ENCODE measurements at regions not wholly inside any gene's neighbourhood (a gene's known extent, or its start where the extent isn't known, plus 50 kb on each side); places are given as distances from the start of the nearest gene placed in this dataset.

DNA sequence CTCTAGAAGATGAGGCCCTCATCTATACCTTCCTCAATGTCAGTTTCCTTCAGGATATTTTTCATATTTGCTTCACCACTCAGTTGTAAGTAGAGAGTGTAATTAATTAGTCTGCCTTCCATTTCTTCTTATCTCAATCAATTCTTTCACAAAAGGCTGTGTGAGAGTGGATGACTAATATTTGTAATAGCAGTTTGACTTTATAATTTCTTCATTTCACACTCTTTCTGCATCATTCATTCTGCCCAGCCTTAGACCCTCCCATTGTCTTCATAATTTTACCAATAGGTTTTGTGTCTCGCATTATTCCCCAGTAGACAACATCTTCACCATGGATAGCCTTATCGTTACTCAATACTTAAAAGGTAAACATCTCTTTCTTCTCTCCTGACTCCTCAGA, 1239.3 kb upstream of the MAP3K7 start:
- no peak overlapping the region for H3K27ac ChIP-seq (ENCODE audit: low read length)
- no CpG with 5 or more reads among the region's 2 CpGs for WGBS (ENCODE audit: insufficient coverage, insufficient read length)
- H3K36me3 ChIP-seq (ENCODE audit: control insufficient read depth, insufficient read depth, low read length): no peaks in the 10 kb centered on the region
- no peaks in the 10 kb centered on the region for H3K9me3 ChIP-seq (ENCODE audit: control insufficient read depth, insufficient read depth, low read length)
- H3K4me1 ChIP-seq (ENCODE audit: control insufficient read depth, insufficient read depth, low read length): no peaks in the 10 kb centered on the region
- no peak overlapping the region for H3K4me3 ChIP-seq (ENCODE audit: low read length)
- H3K27me3 ChIP-seq (ENCODE audit: control insufficient read depth, insufficient read depth, low read length): no peaks in the 10 kb centered on the region
- no peak for DNase-seq (ENCODE audit: low read depth, low spot score)

DNA sequence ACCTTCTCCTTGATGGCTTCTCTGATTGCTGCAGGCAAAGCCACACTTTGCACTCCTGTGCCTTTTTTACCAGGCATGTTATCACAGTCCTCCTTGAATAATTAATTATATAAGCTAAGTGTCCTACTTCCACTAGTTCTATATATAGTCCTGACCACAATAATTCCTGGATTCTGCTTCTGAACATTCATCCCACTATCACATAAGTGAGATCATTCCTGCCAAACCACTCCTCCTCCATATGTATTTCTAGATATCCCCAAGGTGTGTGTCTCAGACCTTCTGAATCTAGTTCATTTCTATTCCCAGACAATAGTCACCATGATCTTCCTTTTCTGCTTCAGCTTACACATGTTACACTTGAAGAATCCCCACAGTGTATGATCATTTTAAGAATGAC, 1237.5 kb upstream of the MAP3K7 start:
- Histone ChIP-seq H3K27me3 (ENCODE audit: control insufficient read depth, insufficient read depth, low read length) (no peaks in the 10 kb centered on the region), H3K9me3 (ENCODE audit: control insufficient read depth, insufficient read depth, low read length) (no peaks in the 10 kb centered on the region), H3K4me3 (ENCODE audit: low read length) (no peak overlapping the region), H3K36me3 (ENCODE audit: control insufficient read depth, insufficient read depth, low read length) (no peaks in the 10 kb centered on the region), H3K4me1 (ENCODE audit: control insufficient read depth, insufficient read depth, low read length) (no peaks in the 10 kb centered on the region), H3K27ac (ENCODE audit: low read length) (no peak overlapping the region)
- DNase-seq (ENCODE audit: low read depth, low spot score): no peak

DNA sequence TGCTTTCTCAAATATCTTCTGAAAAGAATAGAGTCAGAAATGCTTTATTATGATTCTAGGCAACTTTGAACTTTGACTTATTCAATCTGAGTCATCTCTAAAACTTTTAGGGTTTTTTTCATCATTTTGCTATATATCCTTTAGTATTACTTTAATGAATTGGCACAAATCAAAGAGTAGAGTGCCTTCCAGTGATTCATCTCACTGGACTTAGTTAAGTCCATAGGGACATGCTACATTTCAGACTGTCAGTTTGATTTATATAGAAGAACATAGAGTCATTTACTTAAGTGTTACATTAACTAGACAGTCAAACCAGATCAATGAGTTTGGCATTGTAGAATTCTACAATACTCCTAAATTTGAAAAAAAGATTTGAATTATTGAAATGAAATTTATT, 1235.7 kb upstream of the MAP3K7 start:
- Histone ChIP-seq H3K4me1 (ENCODE audit: control insufficient read depth, insufficient read depth, low read length) (no peaks in the 10 kb centered on the region), H3K9me3 (ENCODE audit: control insufficient read depth, insufficient read depth, low read length) (no peaks in the 10 kb centered on the region), H3K4me3 (ENCODE audit: low read length) (no peak overlapping the region), H3K36me3 (ENCODE audit: control insufficient read depth, insufficient read depth, low read length) (no peaks in the 10 kb centered on the region), H3K27me3 (ENCODE audit: control insufficient read depth, insufficient read depth, low read length) (no peaks in the 10 kb centered on the region), H3K27ac (ENCODE audit: low read length) (no peak overlapping the region)
- DNase-seq (ENCODE audit: low read depth, low spot score): no peak

DNA sequence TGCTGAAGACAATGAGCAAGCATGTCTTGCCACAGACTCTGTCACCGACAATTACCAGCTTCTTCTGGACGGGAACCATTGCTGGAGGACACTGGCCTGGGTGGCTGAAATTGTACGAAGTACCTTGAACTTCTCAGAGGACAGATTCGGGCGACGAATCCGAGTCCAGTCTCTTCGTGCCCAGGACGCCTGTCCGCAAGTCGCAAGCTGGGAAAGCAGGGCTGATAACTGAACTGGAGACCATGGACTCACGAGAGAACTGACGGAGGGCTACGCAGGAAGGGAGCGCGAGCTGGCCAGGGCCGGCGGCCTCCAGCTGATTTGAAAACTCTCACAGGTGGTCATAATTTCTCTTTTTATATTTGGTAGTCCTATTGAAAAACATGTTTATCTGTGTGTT, 1229.5 kb upstream of the MAP3K7 start:
- Histone ChIP-seq H3K9me3 (ENCODE audit: control insufficient read depth, insufficient read depth, low read length) (no peaks in the 10 kb centered on the region), H3K36me3 (ENCODE audit: control insufficient read depth, insufficient read depth, low read length) (no peaks in the 10 kb centered on the region), H3K4me1 (ENCODE audit: control insufficient read depth, insufficient read depth, low read length) (no peaks in the 10 kb centered on the region), H3K4me3 (ENCODE audit: low read length) (no peak overlapping the region), H3K27me3 (ENCODE audit: control insufficient read depth, insufficient read depth, low read length) (no peaks in the 10 kb centered on the region), H3K27ac (ENCODE audit: low read length) (no peak overlapping the region)
- no CpG with 5 or more reads among the region's 18 CpGs for WGBS (ENCODE audit: insufficient coverage, insufficient read length)
- DNase-seq (ENCODE audit: low read depth, low spot score): no peak

DNA sequence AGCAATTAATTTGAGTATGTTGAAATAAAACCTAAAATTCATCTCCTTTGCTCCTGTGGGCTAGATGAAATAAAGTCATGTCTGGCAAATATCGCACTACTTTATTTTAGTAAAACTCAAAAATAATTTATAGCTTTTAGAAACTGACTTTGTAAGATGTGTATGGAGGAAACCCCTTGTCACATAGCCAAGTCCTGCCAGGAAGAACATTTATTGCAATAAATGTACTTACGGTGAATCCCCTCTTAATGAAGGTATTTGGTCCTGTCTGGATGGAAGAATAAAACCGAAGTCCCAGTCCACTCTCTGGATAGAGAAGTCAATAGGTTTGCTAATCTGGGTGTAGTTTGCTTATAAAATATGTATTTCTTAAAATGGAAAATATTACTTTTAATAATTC, 1226.8 kb upstream of the MAP3K7 start:
- Histone ChIP-seq H3K36me3 (ENCODE audit: control insufficient read depth, insufficient read depth, low read length) (no peaks in the 10 kb centered on the region), H3K4me3 (ENCODE audit: low read length) (no peak overlapping the region), H3K27me3 (ENCODE audit: control insufficient read depth, insufficient read depth, low read length) (no peaks in the 10 kb centered on the region), H3K27ac (ENCODE audit: low read length) (no peak overlapping the region), H3K4me1 (ENCODE audit: control insufficient read depth, insufficient read depth, low read length) (no peaks in the 10 kb centered on the region), H3K9me3 (ENCODE audit: control insufficient read depth, insufficient read depth, low read length) (no peaks in the 10 kb centered on the region)
- no CpG with 5 or more reads among the region's 3 CpGs for WGBS (ENCODE audit: insufficient coverage, insufficient read length)
- DNase-seq (ENCODE audit: low read depth, low spot score): no peak

DNA sequence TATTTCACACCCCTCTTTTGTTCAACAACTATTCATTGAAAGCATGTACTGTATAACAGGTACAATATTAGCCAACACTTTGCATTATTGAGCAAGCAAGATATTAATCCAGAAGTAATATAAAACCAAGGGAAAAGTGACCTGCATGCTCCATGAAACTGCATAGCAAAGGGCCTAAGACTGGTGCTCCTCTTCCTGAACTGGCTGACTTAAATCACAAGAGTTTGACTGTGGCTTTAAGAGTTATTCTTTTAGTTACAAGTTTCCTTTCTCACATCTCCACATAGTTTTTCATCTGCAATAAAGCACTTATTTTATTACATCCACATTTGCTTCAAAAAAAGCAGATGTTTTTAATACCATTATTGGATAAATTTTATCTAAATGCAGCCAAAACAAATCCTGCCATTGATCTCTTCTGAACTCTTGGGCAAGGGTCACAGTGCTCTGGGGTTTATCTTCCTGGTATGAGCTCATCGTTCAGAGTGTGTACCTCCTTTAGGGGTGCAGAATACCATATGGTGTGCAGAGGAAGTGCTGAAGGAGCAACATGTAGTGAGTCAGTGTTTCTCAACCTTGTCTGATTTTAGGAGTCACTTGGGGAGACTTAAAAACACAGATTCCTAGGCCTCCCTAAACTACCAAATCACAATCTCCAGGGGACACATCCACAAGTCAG, 1225.9 kb upstream of the MAP3K7 start:
- Histone ChIP-seq H3K4me1 (ENCODE audit: control insufficient read depth, insufficient read depth, low read length) (no peaks in the 10 kb centered on the region), H3K4me3 (ENCODE audit: low read length) (no peak overlapping the region), H3K27me3 (ENCODE audit: control insufficient read depth, insufficient read depth, low read length) (no peaks in the 10 kb centered on the region), H3K36me3 (ENCODE audit: control insufficient read depth, insufficient read depth, low read length) (no peaks in the 10 kb centered on the region), H3K27ac (ENCODE audit: low read length) (no peak overlapping the region), H3K9me3 (ENCODE audit: control insufficient read depth, insufficient read depth, low read length) (no peaks in the 10 kb centered on the region)
- no peak for DNase-seq (ENCODE audit: low read depth, low spot score)
- WGBS (ENCODE audit: insufficient coverage, insufficient read length): no CpG with 5 or more reads among the region's 1 CpG

DNA sequence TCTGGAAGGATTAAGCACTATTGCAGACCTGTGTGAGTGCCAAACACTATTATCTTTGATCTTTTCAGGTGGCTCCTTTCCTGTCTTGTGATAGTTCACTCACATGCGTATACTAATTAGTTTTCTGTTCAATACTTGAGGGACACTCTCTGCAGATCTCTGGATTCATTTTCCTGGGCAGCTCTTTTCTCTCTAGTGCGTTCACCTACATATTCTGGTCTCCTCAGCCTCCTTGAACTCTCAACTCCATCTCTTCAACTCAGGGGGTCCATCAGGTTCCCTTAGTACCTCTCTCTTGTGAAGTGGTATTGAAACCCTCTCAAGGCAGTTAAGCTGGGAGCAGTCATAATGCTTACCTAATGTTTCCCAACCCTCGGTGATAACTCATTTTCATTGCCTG, 1218.1 kb upstream of the MAP3K7 start:
- no CpG with 5 or more reads among the region's 3 CpGs for WGBS (ENCODE audit: insufficient coverage, insufficient read length)

DNA sequence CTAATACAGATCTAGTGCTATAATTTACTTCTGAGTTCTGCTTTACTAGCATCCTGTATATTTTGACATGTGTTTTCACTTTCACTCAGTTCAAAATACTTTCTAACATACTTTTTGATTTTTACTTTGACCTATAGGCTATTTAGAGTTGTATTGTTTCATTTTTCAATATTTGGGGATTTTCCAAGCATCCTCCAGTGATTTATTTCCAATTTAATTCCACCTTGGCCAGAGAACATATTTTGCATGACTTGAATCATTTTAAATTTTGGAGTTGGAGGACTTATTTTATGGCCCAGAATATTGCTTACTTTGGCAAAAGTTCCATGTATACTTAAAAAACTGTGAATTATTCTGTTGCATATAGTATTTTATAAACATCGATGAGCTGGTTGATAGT, 1215.6 kb upstream of the MAP3K7 start:
- no peaks in the 10 kb centered on the region for H3K27me3 ChIP-seq (ENCODE audit: control insufficient read depth, insufficient read depth, low read length)
- no CpG with 5 or more reads among the region's 1 CpG for WGBS (ENCODE audit: insufficient coverage, insufficient read length)
- no peak overlapping the region for H3K4me3 ChIP-seq (ENCODE audit: low read length)
- no peaks in the 10 kb centered on the region for H3K36me3 ChIP-seq (ENCODE audit: control insufficient read depth, insufficient read depth, low read length)
- H3K4me1 ChIP-seq (ENCODE audit: control insufficient read depth, insufficient read depth, low read length): no peaks in the 10 kb centered on the region
- DNase-seq (ENCODE audit: low read depth, low spot score): no peak
- H3K27ac ChIP-seq (ENCODE audit: low read length): no peak overlapping the region
- H3K9me3 ChIP-seq (ENCODE audit: control insufficient read depth, insufficient read depth, low read length): no peaks in the 10 kb centered on the region

More for the DNA sequence above, 1218.1 kb upstream of the MAP3K7 start:
- no peaks in the 10 kb centered on the region for H3K4me1 ChIP-seq (ENCODE audit: control insufficient read depth, insufficient read depth, low read length)
- no peak overlapping the region for H3K27ac ChIP-seq (ENCODE audit: low read length)
- no peak for DNase-seq (ENCODE audit: low read depth, low spot score)
- H3K36me3 ChIP-seq (ENCODE audit: control insufficient read depth, insufficient read depth, low read length): no peaks in the 10 kb centered on the region
- H3K9me3 ChIP-seq (ENCODE audit: control insufficient read depth, insufficient read depth, low read length): no peaks in the 10 kb centered on the region
- H3K27me3 ChIP-seq (ENCODE audit: control insufficient read depth, insufficient read depth, low read length): no peaks in the 10 kb centered on the region
- H3K4me3 ChIP-seq (ENCODE audit: low read length): no peak overlapping the region

DNA sequence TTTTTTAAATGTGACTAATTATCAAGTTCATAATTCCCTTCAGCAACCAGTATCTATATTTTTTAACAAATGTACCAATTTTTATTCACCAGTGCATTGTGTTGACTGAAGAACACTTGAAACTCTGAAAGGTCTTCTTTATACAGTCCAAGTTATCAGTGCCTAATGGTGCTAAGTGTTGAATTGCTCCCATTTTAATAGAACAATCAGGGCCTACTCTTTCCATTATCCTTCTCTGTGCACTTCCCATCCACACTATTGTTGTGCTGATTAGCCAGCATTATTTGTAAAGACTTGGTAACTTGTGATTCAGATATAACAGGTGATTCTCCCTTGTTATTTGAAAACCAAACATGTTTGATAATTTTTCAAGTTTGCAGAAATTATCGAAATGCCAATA, 1209.7 kb upstream of the MAP3K7 start:
- no peak for DNase-seq (ENCODE audit: low read depth, low spot score)
- no peaks in the 10 kb centered on the region for H3K36me3 ChIP-seq (ENCODE audit: control insufficient read depth, insufficient read depth, low read length)
- no peaks in the 10 kb centered on the region for H3K27me3 ChIP-seq (ENCODE audit: control insufficient read depth, insufficient read depth, low read length)
- H3K27ac ChIP-seq (ENCODE audit: low read length): no peak overlapping the region
- no peaks in the 10 kb centered on the region for H3K9me3 ChIP-seq (ENCODE audit: control insufficient read depth, insufficient read depth, low read length)
- no CpG with 5 or more reads among the region's 1 CpG for WGBS (ENCODE audit: insufficient coverage, insufficient read length)
- no peak overlapping the region for H3K4me3 ChIP-seq (ENCODE audit: low read length)
- H3K4me1 ChIP-seq (ENCODE audit: control insufficient read depth, insufficient read depth, low read length): no peaks in the 10 kb centered on the region

- H3K36me3 ChIP-seq (ENCODE audit: control insufficient read depth, insufficient read depth, low read length): no peaks in the 10 kb centered on the region
- WGBS (ENCODE audit: insufficient coverage, insufficient read length): no CpG with 5 or more reads among the region's 2 CpGs
- DNase-seq (ENCODE audit: low read depth, low spot score): no peak
Observed at GRCh38 chr6:91788501-91788900, 1201.6 kb upstream of the MAP3K7 start.

GRCh38 chr6:91786474-91787184, 1199.8 kb upstream of the MAP3K7 start:
- DNase-seq (ENCODE audit: low read depth, low spot score): no peak
- H3K27me3 ChIP-seq (ENCODE audit: control insufficient read depth, insufficient read depth, low read length): no peaks in the 10 kb centered on the region
- H3K4me1 ChIP-seq (ENCODE audit: control insufficient read depth, insufficient read depth, low read length): no peaks in the 10 kb centered on the region
- H3K4me3 ChIP-seq (ENCODE audit: low read length): no peak overlapping the region
- H3K27ac ChIP-seq (ENCODE audit: low read length): no peak overlapping the region
- no peaks in the 10 kb centered on the region for H3K9me3 ChIP-seq (ENCODE audit: control insufficient read depth, insufficient read depth, low read length)
- WGBS (ENCODE audit: insufficient coverage, insufficient read length): no CpG with 5 or more reads among the region's 11 CpGs
- no peaks in the 10 kb centered on the region for H3K36me3 ChIP-seq (ENCODE audit: control insufficient read depth, insufficient read depth, low read length)

More at GRCh38 chr6:91788501-91788900, 1201.6 kb upstream of the MAP3K7 start:
- no peaks in the 10 kb centered on the region for H3K4me1 ChIP-seq (ENCODE audit: control insufficient read depth, insufficient read depth, low read length)
- H3K4me3 ChIP-seq (ENCODE audit: low read length): no peak overlapping the region
- H3K9me3 ChIP-seq (ENCODE audit: control insufficient read depth, insufficient read depth, low read length): no peaks in the 10 kb centered on the region
- H3K27me3 ChIP-seq (ENCODE audit: control insufficient read depth, insufficient read depth, low read length): no peaks in the 10 kb centered on the region
- H3K27ac ChIP-seq (ENCODE audit: low read length): no peak overlapping the region

Measured in iPS DF 6.9 (cell line).